ENCODE measurements at regions not wholly inside any gene's neighbourhood (a gene's known extent, or its start where the extent isn't known, plus 50 kb on each side); places are given as distances from the start of the nearest gene placed in this dataset.

DNA sequence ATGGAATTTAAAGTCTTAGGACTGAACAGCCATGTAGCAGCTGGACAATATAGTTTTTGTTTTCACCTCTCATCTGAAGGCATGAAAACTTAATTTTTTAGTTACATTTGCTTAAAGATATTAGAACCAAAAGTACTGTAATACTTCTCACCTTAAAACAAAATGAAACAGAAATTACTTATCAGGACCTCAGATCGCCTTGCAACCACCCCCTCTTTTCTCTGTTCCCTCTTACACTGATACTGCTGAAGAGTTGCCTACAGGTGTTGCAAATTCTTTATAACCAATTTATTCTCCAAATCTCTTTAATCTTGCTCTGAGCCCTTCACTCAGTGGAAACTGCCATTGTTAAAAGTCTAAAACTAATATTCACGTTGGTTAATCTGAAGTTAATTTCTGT, 145.0 kb downstream of the SPCS3 start:
- H3K27me3 Mint-ChIP-seq (ENCODE audit: low read depth) = no peaks in the 10 kb centered on the region
- Histone ChIP-seq H3T11ph (ENCODE audit: low read length) (no peak overlapping the region), H3K79me2 (ENCODE audit: insufficient read depth, low read length) (no peaks in the 10 kb centered on the region), H3K9ac (ENCODE audit: extremely low read depth, insufficient read length, low read length) (no peak overlapping the region), H3K4me2 (ENCODE audit: insufficient read depth, insufficient read length, low read length) (no peak overlapping the region), H3K23ac (ENCODE audit: insufficient read length, low read depth, low read length) (no peak overlapping the region), H2BK20ac (ENCODE audit: low read depth, low read length, poor library complexity, severe bottlenecking) (no peak overlapping the region), H2BK120ac (ENCODE audit: low read depth, low read length, poor library complexity, severe bottlenecking) (no peak overlapping the region), H3K18ac (ENCODE audit: insufficient read length, low read depth, low read length) (no peak overlapping the region), H3K14ac (ENCODE audit: insufficient read depth, low read length) (no peak overlapping the region), H2AFZ (ENCODE audit: low read length) (no peak overlapping the region), H3K27ac (ENCODE audit: insufficient read length, low read depth, low read length) (no peak overlapping the region), H4K20me1 (ENCODE audit: control insufficient read depth, insufficient read depth, insufficient read length) (no peaks in the 10 kb centered on the region), H4K8ac (replicated peaks; ENCODE audit: insufficient read length, low read depth, low read length) (no peak overlapping the region), H3K27me3 (ENCODE audit: insufficient read depth, low read length) (no peaks in the 10 kb centered on the region), H3K4ac (ENCODE audit: low read depth, low read length) (no peak overlapping the region), H3K79me1 (ENCODE audit: insufficient read depth, low read depth, low read length, poor library complexity, severe bottlenecking) (no peaks in the 10 kb centered on the region), H3K56ac (ENCODE audit: insufficient read length, low read depth, low read length) (no peak overlapping the region), H4K5ac (ENCODE audit: insufficient read length, low read depth, low read length) (no peak overlapping the region), H2BK15ac (ENCODE audit: low read depth, low read length) (no peak overlapping the region), H2BK5ac (ENCODE audit: insufficient read length, low read length) (no peak overlapping the region), H4K91ac (ENCODE audit: insufficient read length, low read depth, low read length) (no peak overlapping the region), H3K4me1 (ENCODE audit: insufficient read depth, low read length) (no peaks in the 10 kb centered on the region), H3K9me3 (ENCODE audit: control insufficient read depth, low read depth, low read length) (no peaks in the 10 kb centered on the region), H3K23me2 (ENCODE audit: insufficient read length, low read depth, low read length, poor library complexity, severe bottlenecking) (no peaks in the 10 kb centered on the region), H2BK12ac (ENCODE audit: insufficient read length, low read depth, low read length) (no peak overlapping the region), H2AK5ac (ENCODE audit: insufficient read length, low read length) (no peak overlapping the region)
- DNase-seq = no peak
- WGBS (ENCODE audit: extremely low coverage, insufficient read length, low lambda C conversion rate) = no CpG with 5 or more reads among the region's 2 CpGs
- TF ChIP-seq CTCF (conservative IDR thresholded peaks at IDR 0.05) = no peak
- no peaks in the 10 kb centered on the region; a peak in 1 of 5 replicates for H3K9me3 Mint-ChIP-seq
- H3K4me1 Mint-ChIP-seq = no peaks in the 10 kb centered on the region
- no peaks in the 10 kb centered on the region for H3K36me3 Mint-ChIP-seq (ENCODE audit: insufficient read depth in 1 of 3, low read depth in 3 of 3)
- H3K27ac Mint-ChIP-seq = no peak overlapping the region
- H3K4me3 Mint-ChIP-seq = no peak overlapping the region
